WTC11 (cell line): ENCODE measurements at regions not wholly inside any gene's neighbourhood (a gene's known extent, or its start where the extent isn't known, plus 50 kb on each side); places are given as distances from the start of the nearest gene placed in this dataset.

ENCODE experiments used
- ATAC-seq: fragments of 200-7000 bp; cut with Tn5 transposase; 2 replicates; pipeline ENCODE4 v1.10.0; 2021; ENCODE audit warnings: mild to moderate bottlenecking, moderate library complexity
- CTCF ChIA-PET: fragments of 300-600 bp; sonication (Branson Sonifier 250); formaldehyde crosslinking; loops from one replicate; lab custom pipeline; 2021; ENCODE audit warnings: antibody characterized with exemption; lab: Charles Lee
- POLR2A ChIA-PET: fragments of 350-600 bp; sonication (Branson Sonifier 250); formaldehyde crosslinking; loops from one replicate; lab custom pipeline; 2021; ENCODE audit warnings: antibody characterized with exemption; lab: Charles Lee
- DNase-seq: peaks from one replicate; pipeline ENCODE4 v3.0.0; 2021; ENCODE audit warnings: low spot score
- H3K27ac Mint-ChIP-seq: 2 replicates; pipeline ENCODE4 v1.8.0; 2021; ENCODE audit warnings: mixed read lengths
- H3K27me3 Mint-ChIP-seq: 2 replicates; pipeline ENCODE4 v1.8.0; 2021; ENCODE audit warnings: low read depth, mild to moderate bottlenecking, moderate library complexity, mixed read lengths
- H3K36me3 Mint-ChIP-seq: 2 replicates; pipeline ENCODE4 v1.8.0; 2021; ENCODE audit warnings: mixed read lengths
- H3K4me1 Mint-ChIP-seq: 2 replicates; pipeline ENCODE4 v1.8.0; 2022; ENCODE audit warnings: mixed read lengths
- H3K4me3 Mint-ChIP-seq: 2 replicates; pipeline ENCODE4 v1.8.0; 2021; ENCODE audit warnings: mild to moderate bottlenecking, moderate library complexity, mixed read lengths
- H3K9me3 Mint-ChIP-seq: 2 replicates; pipeline ENCODE4 v1.8.0; 2021; ENCODE audit warnings: mixed read lengths
- ATF2 ChIP-seq: sonication (generic); formaldehyde crosslinking; IDR thresholded peaks from 2 replicates; pipeline ENCODE4 v1.8.1; 2022; ENCODE audit warnings: low read depth, missing genetic modification reagents, borderline replicate concordance
- ATF3 ChIP-seq: sonication (generic); formaldehyde crosslinking; conservative IDR thresholded peaks from 2 replicates; pipeline ENCODE4 v1.8.1; 2022; ENCODE audit warnings: mild to moderate bottlenecking, missing genetic modification reagents
- CDX4 ChIP-seq: fragments of 250-450 bp; sonication (Bioruptor Pico); IDR thresholded peaks from 2 replicates; pipeline ENCODE4 v1.9.0; 2021; ENCODE audit warnings: moderate library complexity, mild to moderate bottlenecking, inconsistent platforms, borderline replicate concordance
- ETV6 ChIP-seq: sonication (generic); formaldehyde crosslinking; IDR thresholded peaks from 2 replicates; pipeline ENCODE4 v1.8.1; 2022; ENCODE audit warnings: mild to moderate bottlenecking, missing genetic modification reagents
- FOXK1 ChIP-seq: sonication (generic); formaldehyde crosslinking; IDR thresholded peaks from 2 replicates; pipeline ENCODE4 v1.8.0; 2022; ENCODE audit warnings: mild to moderate bottlenecking, moderate library complexity, missing genetic modification reagents
- FOXP4 ChIP-seq: sonication (generic); formaldehyde crosslinking; IDR thresholded peaks from 2 replicates; pipeline ENCODE4 v1.8.0; 2022; ENCODE audit warnings: mild to moderate bottlenecking, missing genetic modification reagents
- GABPB1 ChIP-seq: sonication (generic); formaldehyde crosslinking; IDR thresholded peaks from 2 replicates; pipeline ENCODE4 v1.8.1; 2023; ENCODE audit warnings: mild to moderate bottlenecking, missing genetic modification reagents
- MXD4 ChIP-seq: fragments of 250-450 bp; sonication (Bioruptor Pico); IDR thresholded peaks from 2 replicates; pipeline ENCODE4 v1.8.0; 2021; ENCODE audit warnings: mild to moderate bottlenecking, moderate library complexity, borderline replicate concordance
- MYBL2 ChIP-seq: sonication (generic); formaldehyde crosslinking; IDR thresholded peaks from 2 replicates; pipeline ENCODE4 v1.8.1; 2023; ENCODE audit warnings: mild to moderate bottlenecking, moderate library complexity, missing genetic modification reagents
- SMAD4 ChIP-seq: sonication (generic); formaldehyde crosslinking; IDR thresholded peaks from 2 replicates; pipeline ENCODE4 v1.8.0; 2022; ENCODE audit warnings: mild to moderate bottlenecking, missing genetic modification reagents
- SP1 ChIP-seq: sonication (generic); formaldehyde crosslinking; conservative IDR thresholded peaks from 2 replicates; pipeline ENCODE4 v1.8.1; 2022; ENCODE audit warnings: missing genetic modification reagents
- TCF7 ChIP-seq: sonication (generic); formaldehyde crosslinking; IDR thresholded peaks from 2 replicates; pipeline ENCODE4 v1.8.0; 2022; ENCODE audit warnings: mild to moderate bottlenecking, low read depth, missing genetic modification reagents, moderate library complexity
- TP53 ChIP-seq: sonication (generic); formaldehyde crosslinking; IDR thresholded peaks from 2 replicates; pipeline ENCODE4 v1.8.1; 2023; ENCODE audit warnings: mild to moderate bottlenecking, missing genetic modification reagents
- ZNF121 ChIP-seq: sonication (generic); formaldehyde crosslinking; IDR thresholded peaks from 2 replicates; pipeline ENCODE4 v1.8.0; 2023; ENCODE audit warnings: missing genetic modification reagents
- TF ChIP-seq, protein P1 (sequence below): sonication (generic); formaldehyde crosslinking; IDR thresholded peaks from 2 replicates; pipeline ENCODE4 v1.8.0; 2022; ENCODE audit warnings: mild to moderate bottlenecking, missing genetic modification reagents
- TF ChIP-seq, protein P2 (sequence below): sonication (generic); formaldehyde crosslinking; IDR thresholded peaks from 2 replicates; pipeline ENCODE4 v1.8.1; 2023; ENCODE audit warnings: mild to moderate bottlenecking, missing genetic modification reagents, moderate library complexity
- TF ChIP-seq, protein P3 (sequence below): fragments of 250-450 bp; sonication (Bioruptor Pico); IDR thresholded peaks from 2 replicates; pipeline ENCODE4 v1.9.0; 2021; ENCODE audit warnings: mild to moderate bottlenecking, borderline replicate concordance
- TF ChIP-seq, protein P4 (sequence below): fragments of 250-450 bp; sonication (Bioruptor Pico); conservative IDR thresholded peaks from 2 replicates; pipeline ENCODE4 v1.9.0; 2021; ENCODE audit warnings: mild to moderate bottlenecking

- peaks cover 31% of the 10 kb centered on the region for H3K4me1 Mint-ChIP-seq
- ATAC-seq (no peak), DNase-seq (no peak)
- H3K27ac Mint-ChIP-seq = no peak overlapping the region
- CTCF ChIA-PET = interaction anchor here (1.4 kb wide), 1 partner anchor 83 kb away, joined by 3 read pairs; no protein-coding TSS in a partner anchor
- no peak overlapping the region for H3K4me3 Mint-ChIP-seq
- H3K9me3 Mint-ChIP-seq = no peaks in the 10 kb centered on the region
- H3K36me3 Mint-ChIP-seq = no peaks in the 10 kb centered on the region
- TF ChIP-seq ATF2 (CRISPR knock-in tag) = no peak
- TF ChIP-seq FOXK1 (CRISPR knock-in tag) = no peak
- POLR2A ChIA-PET = no interaction called here
- H3K27me3 Mint-ChIP-seq = no peaks in the 10 kb centered on the region; the same call in 1 of the 2 replicates
Measured at GRCh38 chr2:180520921-180521581, 459.4 kb upstream of the UBE2E3 start.

DNA sequence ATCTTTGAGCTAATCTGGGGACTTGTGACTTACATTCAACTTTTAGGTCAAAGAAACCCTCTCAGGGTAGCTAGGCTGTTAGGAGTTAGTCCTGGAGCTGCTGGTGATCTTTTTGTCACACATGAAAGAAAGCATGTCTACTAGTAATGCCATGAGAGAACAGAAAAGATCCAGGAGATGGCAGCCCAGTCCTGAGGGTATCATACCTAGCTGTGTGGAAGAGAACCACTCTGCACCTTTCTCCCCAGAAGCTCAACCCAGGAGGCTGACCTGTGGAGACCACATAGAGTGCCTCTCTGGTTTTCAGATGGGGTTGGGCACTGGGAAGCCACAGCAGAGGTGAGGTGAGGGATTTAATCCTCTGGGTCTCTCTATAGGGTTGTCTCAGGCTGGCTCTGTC lies 460.2 kb upstream of the UBE2E3 start:
- TF ChIP-seq MYBL2 (CRISPR knock-in tag) = no peak
- TF ChIP-seq ETV6 (CRISPR knock-in tag) = no peak
- no peak for TF ChIP-seq SMAD4
- TF ChIP-seq CDX4 (CRISPR knock-in tag) = no peak
- no peak for TF ChIP-seq SP1 (CRISPR knock-in tag)
- no peak for TF ChIP-seq GABPB1 (CRISPR knock-in tag)
- no peak for TF ChIP-seq MXD4 (CRISPR knock-in tag)
- ATAC-seq = peak; percentile 50; the same call in 1 of the 2 replicates
- Mint-ChIP-seq H3K27ac (no peak overlapping the region), H3K4me1 (peaks cover 31% of the 10 kb centered on the region), H3K36me3 (no peaks in the 10 kb centered on the region), H3K4me3 (no peak overlapping the region), H3K9me3 (no peaks in the 10 kb centered on the region), H3K27me3 (no peaks in the 10 kb centered on the region; the same call in 1 of the 2 replicates)
- CTCF ChIA-PET = interaction anchor here (0.6 to 1.4 kb wide), 3 partner anchors 84 to 460 kb away, joined by 3 to 5 read pairs (median 3); partner anchors contain the start of gene UBE2E3
- POLR2A ChIA-PET = no interaction called here
- DNase-seq = no peak

- DNase-seq (no peak), ATAC-seq (no peak)
- H3K36me3 Mint-ChIP-seq = no peaks in the 10 kb centered on the region
- H3K4me3 Mint-ChIP-seq = no peak overlapping the region
- H3K4me1 Mint-ChIP-seq = peaks cover 24% of the 10 kb centered on the region
- H3K27ac Mint-ChIP-seq = no peak overlapping the region
- H3K9me3 Mint-ChIP-seq = no peaks in the 10 kb centered on the region
- CTCF ChIA-PET = no interaction called here
- H3K27me3 Mint-ChIP-seq = no peaks in the 10 kb centered on the region; the same call in 1 of the 2 replicates
- POLR2A ChIA-PET = no interaction called here
- TF ChIP-seq TCF7 (no peak), ZNF121 (CRISPR knock-in tag) (no peak), ETV6 (CRISPR knock-in tag) (no peak), FOXP4 (no peak), ATF3 (CRISPR knock-in tag) (no peak), TP53 (CRISPR knock-in tag) (no peak)
- TF ChIP-seq, protein P1, sequence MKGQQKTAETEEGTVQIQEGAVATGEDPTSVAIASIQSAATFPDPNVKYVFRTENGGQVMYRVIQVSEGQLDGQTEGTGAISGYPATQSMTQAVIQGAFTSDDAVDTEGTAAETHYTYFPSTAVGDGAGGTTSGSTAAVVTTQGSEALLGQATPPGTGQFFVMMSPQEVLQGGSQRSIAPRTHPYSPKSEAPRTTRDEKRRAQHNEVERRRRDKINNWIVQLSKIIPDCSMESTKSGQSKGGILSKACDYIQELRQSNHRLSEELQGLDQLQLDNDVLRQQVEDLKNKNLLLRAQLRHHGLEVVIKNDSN (CRISPR knock-in tag) = no peak
- TF ChIP-seq, protein P2, sequence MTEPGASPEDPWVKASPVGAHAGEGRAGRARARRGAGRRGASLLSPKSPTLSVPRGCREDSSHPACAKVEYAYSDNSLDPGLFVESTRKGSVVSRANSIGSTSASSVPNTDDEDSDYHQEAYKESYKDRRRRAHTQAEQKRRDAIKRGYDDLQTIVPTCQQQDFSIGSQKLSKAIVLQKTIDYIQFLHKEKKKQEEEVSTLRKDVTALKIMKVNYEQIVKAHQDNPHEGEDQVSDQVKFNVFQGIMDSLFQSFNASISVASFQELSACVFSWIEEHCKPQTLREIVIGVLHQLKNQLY (CRISPR knock-in tag) = no peak
- TF ChIP-seq, protein P3, sequence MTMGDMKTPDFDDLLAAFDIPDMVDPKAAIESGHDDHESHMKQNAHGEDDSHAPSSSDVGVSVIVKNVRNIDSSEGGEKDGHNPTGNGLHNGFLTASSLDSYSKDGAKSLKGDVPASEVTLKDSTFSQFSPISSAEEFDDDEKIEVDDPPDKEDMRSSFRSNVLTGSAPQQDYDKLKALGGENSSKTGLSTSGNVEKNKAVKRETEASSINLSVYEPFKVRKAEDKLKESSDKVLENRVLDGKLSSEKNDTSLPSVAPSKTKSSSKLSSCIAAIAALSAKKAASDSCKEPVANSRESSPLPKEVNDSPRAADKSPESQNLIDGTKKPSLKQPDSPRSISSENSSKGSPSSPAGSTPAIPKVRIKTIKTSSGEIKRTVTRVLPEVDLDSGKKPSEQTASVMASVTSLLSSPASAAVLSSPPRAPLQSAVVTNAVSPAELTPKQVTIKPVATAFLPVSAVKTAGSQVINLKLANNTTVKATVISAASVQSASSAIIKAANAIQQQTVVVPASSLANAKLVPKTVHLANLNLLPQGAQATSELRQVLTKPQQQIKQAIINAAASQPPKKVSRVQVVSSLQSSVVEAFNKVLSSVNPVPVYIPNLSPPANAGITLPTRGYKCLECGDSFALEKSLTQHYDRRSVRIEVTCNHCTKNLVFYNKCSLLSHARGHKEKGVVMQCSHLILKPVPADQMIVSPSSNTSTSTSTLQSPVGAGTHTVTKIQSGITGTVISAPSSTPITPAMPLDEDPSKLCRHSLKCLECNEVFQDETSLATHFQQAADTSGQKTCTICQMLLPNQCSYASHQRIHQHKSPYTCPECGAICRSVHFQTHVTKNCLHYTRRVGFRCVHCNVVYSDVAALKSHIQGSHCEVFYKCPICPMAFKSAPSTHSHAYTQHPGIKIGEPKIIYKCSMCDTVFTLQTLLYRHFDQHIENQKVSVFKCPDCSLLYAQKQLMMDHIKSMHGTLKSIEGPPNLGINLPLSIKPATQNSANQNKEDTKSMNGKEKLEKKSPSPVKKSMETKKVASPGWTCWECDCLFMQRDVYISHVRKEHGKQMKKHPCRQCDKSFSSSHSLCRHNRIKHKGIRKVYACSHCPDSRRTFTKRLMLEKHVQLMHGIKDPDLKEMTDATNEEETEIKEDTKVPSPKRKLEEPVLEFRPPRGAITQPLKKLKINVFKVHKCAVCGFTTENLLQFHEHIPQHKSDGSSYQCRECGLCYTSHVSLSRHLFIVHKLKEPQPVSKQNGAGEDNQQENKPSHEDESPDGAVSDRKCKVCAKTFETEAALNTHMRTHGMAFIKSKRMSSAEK (CRISPR knock-in tag) = no peak
- TF ChIP-seq, protein P4, sequence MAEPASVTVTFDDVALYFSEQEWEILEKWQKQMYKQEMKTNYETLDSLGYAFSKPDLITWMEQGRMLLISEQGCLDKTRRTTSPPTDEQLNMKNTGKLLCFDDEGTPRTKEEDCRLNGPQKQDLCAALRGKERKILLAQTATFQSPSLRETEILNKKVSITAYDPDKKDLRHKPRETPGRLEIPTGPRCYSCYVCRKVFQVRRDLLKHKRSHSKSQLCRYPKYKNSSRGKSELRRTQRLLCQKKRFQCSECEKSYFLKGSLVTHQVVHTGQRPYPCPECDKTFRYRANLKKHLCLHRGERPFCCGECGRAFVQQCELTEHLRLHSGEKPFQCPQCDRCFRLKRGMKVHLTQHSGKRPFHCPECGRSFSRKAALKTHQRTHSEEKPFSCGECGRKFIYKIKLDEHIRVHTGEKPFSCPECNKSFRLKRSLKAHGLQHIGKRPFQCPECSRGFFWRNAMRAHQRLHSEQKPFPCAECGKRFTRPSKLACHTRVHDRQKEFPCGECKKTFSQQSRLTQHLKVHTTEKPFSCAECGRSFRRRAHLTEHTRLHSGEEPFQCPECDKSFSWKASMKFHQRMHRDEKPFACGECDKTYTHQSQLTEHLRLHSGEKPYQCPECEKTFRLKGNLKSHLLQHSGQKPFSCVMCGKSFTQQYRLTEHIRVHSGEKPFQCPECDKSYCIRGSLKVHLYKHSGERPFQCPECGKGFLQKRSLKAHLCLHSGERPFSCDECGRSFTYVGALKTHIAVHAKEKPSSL (CRISPR knock-in tag) = no peak
Measured at GRCh38 chr2:180519276-180519675, 461.1 kb upstream of the UBE2E3 start.
